Panc1 (cell line): ENCODE measurements at regions not wholly inside any gene's neighbourhood (a gene's known extent, or its start where the extent isn't known, plus 50 kb on each side); places are given as distances from the start of the nearest gene placed in this dataset.

Source experiments
- ATAC-seq: fragments of 200-7000 bp; cut with Tn5 transposase; 2 replicates; pipeline ENCODE4 v1.9.1; 2020; ENCODE audit warnings: mild to moderate bottlenecking, moderate library complexity
- BruUV-seq: library from RNA; stranded (reverse); fragments of 400-500 nt; replicated peaks from 2 replicates; lab custom pipeline; 2021; lab: Mats Ljungman, UMichigan
- CTCF ChIA-PET: fragments of 300-600 bp; sonication (Branson Sonifier 250); formaldehyde crosslinking; loops from one replicate; lab custom pipeline; 2022; ENCODE audit warnings: antibody characterized with exemption; lab: Charles Lee
- POLR2A ChIA-PET: fragments of 300-600 bp; sonication (Branson Sonifier 250); formaldehyde crosslinking; loops from one replicate; lab custom pipeline; 2022; ENCODE audit warnings: antibody characterized with exemption; lab: Charles Lee
- DNase-seq: peaks from one replicate; pipeline ENCODE4 v3.0.0-alpha.2; 2010; ENCODE audit warnings: low read depth, low spot score
- H3K27ac ChIP-seq: 2 replicates; pipeline ENCODE4 v1.5.1; 2011; ENCODE audit warnings: mild to moderate bottlenecking, low read length, inconsistent platforms
- H3K27me3 ChIP-seq: fragments of 200-500 bp; sonication (Bioruptor generic); 2 replicates; pipeline ENCODE4 v1.6.0; 2014; ENCODE audit warnings: low read length, inconsistent platforms; ENCODE audit not compliant: control insufficient read depth, insufficient read depth
- H3K36me3 ChIP-seq: fragments of 200-500 bp; sonication (Bioruptor generic); 2 replicates; pipeline ENCODE4 v1.5.1; 2014; ENCODE audit warnings: inconsistent platforms, mild to moderate bottlenecking, low read length, moderate library complexity; ENCODE audit not compliant: control insufficient read depth, insufficient read depth
- H3K4me1 ChIP-seq: 2 replicates; pipeline ENCODE4 v1.5.1; 2011; ENCODE audit warnings: inconsistent platforms, mild to moderate bottlenecking, low read length, moderate library complexity; ENCODE audit not compliant: control insufficient read depth, insufficient read depth
- H3K4me3 ChIP-seq, 2 experiments: 2 replicates each; pipeline ENCODE4 v1.5.1; 2011 to 2012; ENCODE audit warnings: low read depth in 2 of 2, low read length in 2 of 2, mild to moderate bottlenecking in 2 of 2, inconsistent platforms in 1 of 2, moderate library complexity in 1 of 2
- H3K9me3 ChIP-seq: fragments of 200-500 bp; sonication (Bioruptor generic); 2 replicates; pipeline ENCODE4 v1.5.1; 2014; ENCODE audit warnings: low read depth, mild to moderate bottlenecking, inconsistent platforms, low read length, moderate library complexity; ENCODE audit not compliant: control insufficient read depth, insufficient read depth
- CTCF ChIP-seq: fragments of 450-650 bp; IDR thresholded peaks from 2 replicates; pipeline ENCODE4 v1.5.1; 2017; ENCODE audit warnings: mild to moderate bottlenecking
- POLR2AphosphoS5 ChIP-seq: IDR thresholded peaks from 2 replicates; pipeline ENCODE4 v1.6.1; 2012; ENCODE audit warnings: mild to moderate bottlenecking, low read depth, low read length, moderate library complexity
- SIN3A ChIP-seq: IDR thresholded peaks from 2 replicates; pipeline ENCODE4 v1.6.1; 2012; ENCODE audit warnings: low read depth, mild to moderate bottlenecking, low read length, moderate library complexity, borderline replicate concordance; ENCODE audit not compliant: insufficient read depth
- TCF7L2 ChIP-seq: IDR thresholded peaks from 2 replicates; pipeline ENCODE4 v1.6.1; 2011; ENCODE audit warnings: mild to moderate bottlenecking, low read depth, low read length, inconsistent platforms
- in situ Hi-C: cut with HindIII; loops from 2 replicates; pipeline ENCODE4 v1.10.0; 2016; ENCODE audit warnings: low sequenced_read_pairs, low pct_unique_long_range_greater_than_20kb
- intact Hi-C: fragments of 100-400 bp; cut with micrococcal nuclease; formaldehyde crosslinking; loops from one replicate; pipeline ENCODE4 v1.10.0; 2022; ENCODE audit not compliant: unreplicated experiment
- TF ChIP-seq, protein P1 (sequence below), 2 experiments: IDR thresholded peaks; 2 replicates each; pipeline ENCODE4 v1.6.1; 2011 to 2012; ENCODE audit warnings: low read depth in 2 of 2, control low read depth in 1 of 2, low read length in 1 of 2, mild to moderate bottlenecking in 1 of 2, moderate library complexity in 1 of 2; ENCODE audit not compliant: insufficient read depth in 1 of 2

- H3K4me1 ChIP-seq: peaks cover 12% of the 10 kb centered on the region
- ChIA-PET CTCF (no interaction called here), POLR2A (no interaction called here)
- H3K27me3 ChIP-seq: no peaks in the 10 kb centered on the region
- ATAC-seq: no peak
- H3K9me3 ChIP-seq: peaks cover 14% of the 10 kb centered on the region; the same call in 1 of the 2 replicates
- intact Hi-C loops (no loop called here), in situ Hi-C loops (no loop called here)
- DNase-seq: no peak
- no TSS peak for BruUV-seq
- no peak for TF ChIP-seq TCF7L2
- no peak for TF ChIP-seq POLR2AphosphoS5
- no peak for TF ChIP-seq SIN3A
- TF ChIP-seq, protein P1, sequence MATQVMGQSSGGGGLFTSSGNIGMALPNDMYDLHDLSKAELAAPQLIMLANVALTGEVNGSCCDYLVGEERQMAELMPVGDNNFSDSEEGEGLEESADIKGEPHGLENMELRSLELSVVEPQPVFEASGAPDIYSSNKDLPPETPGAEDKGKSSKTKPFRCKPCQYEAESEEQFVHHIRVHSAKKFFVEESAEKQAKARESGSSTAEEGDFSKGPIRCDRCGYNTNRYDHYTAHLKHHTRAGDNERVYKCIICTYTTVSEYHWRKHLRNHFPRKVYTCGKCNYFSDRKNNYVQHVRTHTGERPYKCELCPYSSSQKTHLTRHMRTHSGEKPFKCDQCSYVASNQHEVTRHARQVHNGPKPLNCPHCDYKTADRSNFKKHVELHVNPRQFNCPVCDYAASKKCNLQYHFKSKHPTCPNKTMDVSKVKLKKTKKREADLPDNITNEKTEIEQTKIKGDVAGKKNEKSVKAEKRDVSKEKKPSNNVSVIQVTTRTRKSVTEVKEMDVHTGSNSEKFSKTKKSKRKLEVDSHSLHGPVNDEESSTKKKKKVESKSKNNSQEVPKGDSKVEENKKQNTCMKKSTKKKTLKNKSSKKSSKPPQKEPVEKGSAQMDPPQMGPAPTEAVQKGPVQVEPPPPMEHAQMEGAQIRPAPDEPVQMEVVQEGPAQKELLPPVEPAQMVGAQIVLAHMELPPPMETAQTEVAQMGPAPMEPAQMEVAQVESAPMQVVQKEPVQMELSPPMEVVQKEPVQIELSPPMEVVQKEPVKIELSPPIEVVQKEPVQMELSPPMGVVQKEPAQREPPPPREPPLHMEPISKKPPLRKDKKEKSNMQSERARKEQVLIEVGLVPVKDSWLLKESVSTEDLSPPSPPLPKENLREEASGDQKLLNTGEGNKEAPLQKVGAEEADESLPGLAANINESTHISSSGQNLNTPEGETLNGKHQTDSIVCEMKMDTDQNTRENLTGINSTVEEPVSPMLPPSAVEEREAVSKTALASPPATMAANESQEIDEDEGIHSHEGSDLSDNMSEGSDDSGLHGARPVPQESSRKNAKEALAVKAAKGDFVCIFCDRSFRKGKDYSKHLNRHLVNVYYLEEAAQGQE (IDR thresholded peaks at IDR 0.05; ENCODE audit: insufficient read depth in 1 of 2, low read depth in 2 of 2, low read length in 1 of 2): no peak
- TF ChIP-seq CTCF: no peak
- H3K36me3 ChIP-seq: no peaks in the 10 kb centered on the region
- H3K4me3 ChIP-seq: no peak overlapping the region
- peak overlapping the region; percentile 91; the same call in 1 of the 2 replicates for H3K27ac ChIP-seq
These were observed 380.9 kb downstream of the ETS1 start for GRCh38 chr11:128206461-128206860.

DNA sequence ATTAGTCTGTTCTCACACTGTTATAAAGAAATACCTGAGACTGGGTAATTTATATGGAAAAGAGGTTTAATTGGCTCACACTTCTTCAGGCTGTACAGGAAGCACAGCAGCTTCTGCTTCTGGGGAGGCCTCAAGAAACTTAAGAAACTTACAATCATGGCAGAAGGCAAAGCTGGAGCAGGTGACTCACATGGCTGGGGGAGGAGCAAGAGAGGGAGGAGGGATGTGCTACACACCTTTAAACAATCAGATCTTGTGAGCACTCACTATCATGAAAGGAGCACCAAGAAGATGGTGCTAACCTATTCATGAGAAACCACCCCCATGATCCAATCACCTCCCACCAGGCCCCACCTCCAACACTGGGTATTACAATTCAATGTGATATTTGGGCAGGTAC, 381.6 kb downstream of the ETS1 start:
- POLR2A ChIA-PET: no interaction called here
- Histone ChIP-seq H3K4me3 (no peak overlapping the region), H3K27me3 (no peaks in the 10 kb centered on the region), H3K4me1 (peaks cover 12% of the 10 kb centered on the region), H3K27ac (no peak overlapping the region; the same call in 1 of the 2 replicates), H3K9me3 (peaks cover 11% of the 10 kb centered on the region; the same call in 1 of the 2 replicates), H3K36me3 (no peaks in the 10 kb centered on the region)
- in situ Hi-C loops (no loop called here), intact Hi-C loops (no loop called here)
- TF ChIP-seq, protein P1 (IDR thresholded peaks at IDR 0.05; ENCODE audit: insufficient read depth in 1 of 2, low read depth in 2 of 2, low read length in 1 of 2): no peak
- TF ChIP-seq CTCF: no peak
- no peak for TF ChIP-seq POLR2AphosphoS5
- no peak for TF ChIP-seq SIN3A
- TF ChIP-seq TCF7L2: no peak
- BruUV-seq: no TSS peak
- CTCF ChIA-PET: no interaction called here
- DNase-seq (no peak), ATAC-seq (no peak)
